MM.1S (cell line): ENCODE measurements at regions not wholly inside any gene's neighbourhood (a gene's known extent, or its start where the extent isn't known, plus 50 kb on each side); places are given as distances from the start of the nearest gene placed in this dataset.
"Not testable (repeated sequence)": the region's sequence is repeated elsewhere in the genome, so short reads cannot be mapped to it uniquely, and the experiment has no call there.

Source experiments
- DNase-seq: peaks from one replicate; pipeline ENCODE4 v3.0.0-alpha.2; 2015
- H2AFZ ChIP-seq: fragments of 300-600 bp; sonication (generic); 2 replicates; pipeline ENCODE4 v1.6.0; 2016; ENCODE audit warnings: antibody characterized with exemption, low read length
- H3F3A ChIP-seq: fragments of 300-600 bp; sonication (generic); 2 replicates; pipeline ENCODE4 v1.6.1; 2016; ENCODE audit warnings: mild to moderate bottlenecking, antibody characterized with exemption, low read length, moderate library complexity, mixed read lengths; ENCODE audit not compliant: insufficient read depth
- H3K27ac ChIP-seq: fragments of 300-600 bp; sonication (generic); 2 replicates; pipeline ENCODE4 v1.5.1; 2016; ENCODE audit warnings: mild to moderate bottlenecking, low read length
- H3K27me3 ChIP-seq: fragments of 300-600 bp; sonication (generic); replicated peaks from 2 replicates; pipeline ENCODE4 v1.6.0; 2016; ENCODE audit warnings: low read length; ENCODE audit not compliant: insufficient read depth
- H3K36me3 ChIP-seq: fragments of 300-600 bp; sonication (generic); replicated peaks from 2 replicates; pipeline ENCODE4 v1.6.1; 2016; ENCODE audit warnings: mild to moderate bottlenecking, low read length, mixed read lengths; ENCODE audit not compliant: insufficient read depth
- H3K4me1 ChIP-seq: fragments of 300-600 bp; sonication (generic); 2 replicates; pipeline ENCODE4 v1.6.1; 2016; ENCODE audit warnings: low read length, mixed read lengths
- H3K4me2 ChIP-seq: fragments of 300-600 bp; sonication (generic); 2 replicates; pipeline ENCODE4 v1.6.0; 2016; ENCODE audit warnings: low read depth, low read length
- H3K4me3 ChIP-seq: fragments of 300-600 bp; sonication (generic); 2 replicates; pipeline ENCODE4 v1.5.1; 2016; ENCODE audit warnings: low read length, mixed read lengths
- H3K79me2 ChIP-seq: fragments of 300-600 bp; sonication (generic); 2 replicates; pipeline ENCODE4 v1.6.1; 2016; ENCODE audit warnings: mixed run types, low read length, mixed read lengths
- H3K9ac ChIP-seq: fragments of 300-600 bp; sonication (generic); 2 replicates; pipeline ENCODE4 v1.6.1; 2016; ENCODE audit warnings: low read length, mixed read lengths
- H3K9me2 ChIP-seq: fragments of 300-600 bp; sonication (generic); replicated peaks from 2 replicates; pipeline ENCODE4 v1.6.1; 2016; ENCODE audit warnings: mild to moderate bottlenecking, low read length, mixed read lengths; ENCODE audit not compliant: insufficient read depth
- H3K9me3 ChIP-seq: fragments of 300-600 bp; sonication (generic); replicated peaks from 2 replicates; pipeline ENCODE4 v1.6.1; 2016; ENCODE audit warnings: mild to moderate bottlenecking, low read length, mixed read lengths; ENCODE audit not compliant: insufficient read depth
- H4K20me1 ChIP-seq: fragments of 300-600 bp; sonication (generic); 2 replicates; pipeline ENCODE4 v1.6.1; 2016; ENCODE audit warnings: mild to moderate bottlenecking, low read length, moderate library complexity, mixed read lengths; ENCODE audit not compliant: insufficient read depth
- CTCF ChIP-seq: fragments of 300-600 bp; sonication (generic); IDR thresholded peaks from 2 replicates; pipeline ENCODE4 v1.5.1; 2016; ENCODE audit warnings: antibody characterized with exemption, low read length, mixed read lengths
- EZH2 ChIP-seq: fragments of 300-600 bp; sonication (generic); optimal IDR thresholded peaks from 2 replicates; pipeline ENCODE3; 2017; ENCODE audit warnings: low read depth, mild to moderate bottlenecking, antibody characterized with exemption, low read length, mixed read lengths
- EZH2phosphoT487 ChIP-seq: fragments of 300-600 bp; sonication (generic); IDR thresholded peaks from 2 replicates; pipeline ENCODE4 v1.6.1; 2018; ENCODE audit warnings: antibody characterized with exemption, low read length

GRCh38 chr9:108775901-108776306 is 79.9 kb downstream of the ACTL7B start:
- no peaks in the 10 kb centered on the region for H3K27me3 ChIP-seq
- H3F3A ChIP-seq, result no peaks in the 10 kb centered on the region
- H3K9ac ChIP-seq, result no peak overlapping the region
- no peaks in the 10 kb centered on the region for H3K79me2 ChIP-seq
- TF ChIP-seq EZH2phosphoT487 (no peak), EZH2 (no peak), CTCF (no peak)
- H3K9me3 ChIP-seq, result no peaks in the 10 kb centered on the region
- no peaks in the 10 kb centered on the region for H3K36me3 ChIP-seq
- no peaks in the 10 kb centered on the region for H4K20me1 ChIP-seq
- H2AFZ ChIP-seq, result no peak overlapping the region
- no peak for DNase-seq
- no peaks in the 10 kb centered on the region for H3K4me1 ChIP-seq
- H3K9me2 ChIP-seq, result no peaks in the 10 kb centered on the region
- H3K4me2 ChIP-seq, result no peak overlapping the region
- no peak overlapping the region for H3K27ac ChIP-seq
- no peak overlapping the region for H3K4me3 ChIP-seq

DNA sequence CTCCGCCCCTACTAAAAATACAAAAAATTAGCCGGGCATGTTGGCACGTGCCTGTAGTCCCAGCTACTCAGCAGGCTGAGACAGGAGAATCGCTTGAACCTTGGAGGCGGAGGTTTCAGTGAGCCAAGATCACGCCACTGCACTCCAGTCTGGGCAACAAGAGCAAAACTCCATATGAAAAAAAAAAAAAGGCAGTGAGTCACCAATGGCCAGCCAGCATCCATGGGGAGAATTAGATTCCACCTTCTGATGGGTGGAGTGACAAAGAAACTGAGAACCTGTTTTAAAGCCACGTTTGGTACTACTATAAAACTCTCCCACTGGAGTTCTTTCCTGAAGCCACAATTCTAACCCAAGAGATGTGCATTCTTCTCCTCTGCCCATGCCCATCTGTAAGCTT is 81.7 kb downstream of the ACTL7B start:
- not testable (repeated sequence) for H3K9me3 ChIP-seq, H3K9me2 ChIP-seq, H3F3A ChIP-seq, H3K27me3 ChIP-seq, H3K4me2 ChIP-seq, H3K4me3 ChIP-seq, H3K4me1 ChIP-seq, H3K79me2 ChIP-seq, H2AFZ ChIP-seq, H3K36me3 ChIP-seq, DNase-seq, H3K27ac ChIP-seq, H4K20me1 ChIP-seq, H3K9ac ChIP-seq

DNA sequence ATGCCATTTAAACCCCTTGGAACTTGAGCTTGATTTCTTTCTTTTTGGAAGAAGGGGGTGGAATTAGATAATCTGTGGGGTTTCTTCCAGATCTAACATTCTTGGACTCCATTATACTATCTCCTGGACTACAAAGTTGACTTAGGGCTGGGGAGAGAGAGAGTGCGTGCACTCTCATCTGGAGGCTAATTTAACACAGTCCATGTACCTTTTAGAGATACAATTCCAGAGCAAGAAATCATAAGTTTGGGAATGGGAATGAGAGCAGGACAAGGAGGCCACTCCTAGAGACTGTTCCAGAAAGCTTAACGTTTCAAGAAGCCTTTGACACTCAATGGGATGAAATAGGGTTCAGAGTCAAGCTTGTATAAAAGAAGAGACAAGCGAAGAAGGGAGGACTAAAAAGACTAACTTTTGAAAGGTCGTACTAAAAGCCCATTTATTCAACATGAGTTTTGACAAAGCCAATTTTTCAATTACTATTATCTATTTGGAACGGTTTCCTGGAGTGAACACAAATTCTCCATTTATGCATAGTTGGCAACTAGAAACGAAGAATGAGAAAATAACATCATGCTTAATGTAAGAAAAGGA is 83.4 kb downstream of the ACTL7B start:
- H3K4me2 ChIP-seq, result no peak overlapping the region

More for the DNA sequence above, 83.4 kb downstream of the ACTL7B start:
- Histone ChIP-seq H3K4me1 (no peaks in the 10 kb centered on the region), H4K20me1 (no peaks in the 10 kb centered on the region), H3K27me3 (no peaks in the 10 kb centered on the region), H3K9ac (no peak overlapping the region), H3F3A (no peaks in the 10 kb centered on the region), H3K9me3 (no peaks in the 10 kb centered on the region), H2AFZ (no peak overlapping the region), H3K9me2 (no peaks in the 10 kb centered on the region), H3K4me3 (no peak overlapping the region), H3K79me2 (no peaks in the 10 kb centered on the region), H3K36me3 (no peaks in the 10 kb centered on the region), H3K27ac (no peak overlapping the region)
- TF ChIP-seq EZH2 (no peak), CTCF (no peak), EZH2phosphoT487 (no peak)
- DNase-seq, result no peak
